A549 (cell line): ENCODE measurements at regions not wholly inside any gene's neighbourhood (a gene's known extent, or its start where the extent isn't known, plus 50 kb on each side); places are given as distances from the start of the nearest gene placed in this dataset.

ENCODE experiments used
- ATAC-seq, 2 experiments: fragments of 200-7000 bp in 1 of 2; fragments of >200 bp in 1 of 2; cut with Nextera tagmentation in 1 of 2; cut with Tn5 transposase in 1 of 2; 3 replicates each; pipeline versions ENCODE4 v1.8.0 to v1.9.1; 2018 to 2020; ENCODE audit warnings: mild to moderate bottlenecking in 1 of 2, moderate library complexity in 1 of 2
- CTCF ChIA-PET: fragments of 300-600 bp; sonication (Branson Sonifier 250); formaldehyde crosslinking; extraction: SDS; loops from one replicate; lab custom pipeline; 2021; ENCODE audit warnings: antibody characterized with exemption, inconsistent platforms; lab: Yijun Ruan, JAX
- POLR2A ChIA-PET: fragments of 350-600 bp; formaldehyde crosslinking; extraction: SDS; loops from one replicate; lab custom pipeline; 2021; ENCODE audit warnings: antibody characterized with exemption, inconsistent platforms; lab: Yijun Ruan, JAX
- DNase-seq, 2 experiments: peaks; one replicate each; pipeline versions ENCODE4 v3.0.0 to v3.0.0-alpha.2; 2011 to 2016; ENCODE audit warnings: low read depth in 1 of 2, low spot score in 1 of 2
- FAIRE-seq: peaks from 2 replicates; lab custom pipeline; 2011; peaks lifted over from hg19 to GRCh38; lab: Jason Lieb, UNC
- H3K27ac ChIP-seq, 2 experiments: fragments of >200 bp; sonication (Bioruptor Twin); formaldehyde crosslinking; 3 replicates each; pipeline ENCODE4 v1.5.1; 2016 to 2017
- H3K4me1 ChIP-seq: fragments of >200 bp; sonication (Bioruptor Twin); formaldehyde crosslinking; 3 replicates; pipeline ENCODE4 v1.6.1; 2016
- H3K4me2 ChIP-seq: fragments of >200 bp; sonication (Bioruptor Twin); formaldehyde crosslinking; 3 replicates; pipeline ENCODE4 v1.6.1; 2016
- H3K4me3 ChIP-seq: fragments of >200 bp; sonication (Bioruptor Twin); formaldehyde crosslinking; 3 replicates; pipeline ENCODE4 v1.5.1; 2016
- H3K9me3 ChIP-seq: fragments of >200 bp; sonication (Bioruptor Twin); formaldehyde crosslinking; 3 replicates; pipeline ENCODE4 v1.6.1; 2016
- BHLHE40 ChIP-seq: IDR thresholded peaks from 2 replicates; pipeline ENCODE4 v1.6.1; 2012; ENCODE audit warnings: low read depth, low read length, inconsistent platforms
- CBX8 ChIP-seq: fragments of 200-600 bp; sonication (generic); IDR thresholded peaks from 2 replicates; pipeline ENCODE4 v1.6.1; 2016
- CEBPB ChIP-seq, 2 experiments: fragments of >200 bp in 1 of 2; sonication (Bioruptor Twin) in 1 of 2; formaldehyde crosslinking in 1 of 2; IDR thresholded peaks; 2 replicates each; pipeline ENCODE4 v1.6.1; 2012 to 2016
- ESRRA ChIP-seq: fragments of 150-350 bp; IDR thresholded peaks from 2 replicates; pipeline ENCODE4 v1.6.1; 2014; ENCODE audit warnings: mild to moderate bottlenecking, low read length, borderline replicate concordance
- JUNB ChIP-seq: fragments of >200 bp; sonication (Bioruptor Twin); formaldehyde crosslinking; IDR thresholded peaks from 2 replicates; pipeline ENCODE4 v1.6.1; 2016
- MAFK ChIP-seq: fragments of 450-650 bp; IDR thresholded peaks from 2 replicates; pipeline ENCODE4 v1.6.1; 2014; ENCODE audit not compliant: partially characterized antibody
- MYC ChIP-seq: IDR thresholded peaks from 2 replicates; pipeline ENCODE4 v1.6.1; 2012; ENCODE audit warnings: mild to moderate bottlenecking, inconsistent platforms, low read length, improper control_type of control experiment, borderline replicate concordance
- PBX3 ChIP-seq: IDR thresholded peaks from 2 replicates; pipeline ENCODE4 v1.6.1; 2012
- REST ChIP-seq: fragments of 200-600 bp; sonication (generic); IDR thresholded peaks from 2 replicates; pipeline ENCODE4 v1.6.1; 2016; ENCODE audit warnings: antibody characterized with exemption, mild to moderate bottlenecking, moderate library complexity
- RFX5 ChIP-seq: fragments of 450-650 bp; IDR thresholded peaks from 2 replicates; pipeline ENCODE4 v1.7.1; 2014; ENCODE audit warnings: antibody characterized with exemption, mild to moderate bottlenecking, moderate library complexity
- RNF2 ChIP-seq: fragments of 200-600 bp; sonication (generic); IDR thresholded peaks from 2 replicates; pipeline ENCODE4 v1.6.1; 2016; ENCODE audit warnings: low read depth, mild to moderate bottlenecking, antibody characterized with exemption, moderate library complexity, borderline replicate concordance
- SMC3 ChIP-seq: fragments of >200 bp; sonication (Bioruptor Twin); formaldehyde crosslinking; IDR thresholded peaks from 3 replicates; pipeline ENCODE4 v1.6.1; 2018; ENCODE audit warnings: inconsistent platforms
- WGBS: methylation state at CpG from one replicate; pipeline ENCODE4 v1.1.6; 2017; ENCODE audit errors: missing lambda C conversion rate; 5-methylcytosine and 5-hydroxymethylcytosine counted together
- TF ChIP-seq, protein P1 (sequence below): fragments of 250-450 bp; sonication (Bioruptor Pico); IDR thresholded peaks from 2 replicates; pipeline ENCODE4 v1.5.0; 2021; ENCODE audit warnings: mild to moderate bottlenecking, moderate library complexity, borderline replicate concordance

DNA sequence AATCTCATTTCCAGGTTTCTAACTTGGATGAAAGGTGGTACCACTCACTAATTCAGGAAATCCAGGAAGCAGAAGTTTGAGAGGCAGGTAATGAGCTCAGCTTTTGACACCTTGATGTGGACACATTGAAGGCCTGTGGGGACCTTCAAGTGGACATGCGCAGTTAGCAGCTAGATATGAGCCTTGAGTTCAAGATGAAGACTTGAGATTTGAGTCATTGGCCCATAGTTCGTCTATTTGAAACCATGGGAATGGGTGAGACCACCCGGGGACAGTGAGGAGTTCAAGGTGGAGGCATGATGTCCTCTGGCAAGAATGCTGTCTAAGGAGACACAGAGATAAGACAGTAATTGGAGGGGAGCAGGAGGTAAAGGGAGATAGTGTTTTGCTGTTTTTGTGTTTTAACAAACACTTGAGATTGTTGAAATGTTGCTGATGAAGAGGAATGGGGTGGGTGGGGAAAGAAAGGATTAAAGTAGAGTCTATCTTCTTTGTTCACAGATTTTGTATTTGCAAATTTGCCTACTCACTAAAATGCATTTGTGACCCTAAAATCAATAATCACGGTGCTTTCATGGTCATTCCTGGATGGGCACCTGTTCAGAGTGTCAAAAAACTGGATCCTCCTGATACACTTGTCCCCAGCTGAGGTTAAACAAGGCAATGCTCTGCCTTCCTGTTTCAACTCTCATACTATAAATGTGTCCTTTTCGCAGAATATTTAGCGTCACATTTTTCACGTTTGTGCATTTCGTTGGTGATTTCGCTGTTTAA, 69.5 kb upstream of the PLXNC1 start (continued):
- TF ChIP-seq REST: no peak
- no peak for TF ChIP-seq RFX5
- TF ChIP-seq SMC3: no peak
- TF ChIP-seq JUNB: no peak

- Histone ChIP-seq H3K4me3 (no peak overlapping the region), H3K27ac (no peak overlapping the region), H3K4me1 (peaks cover 8% of the 10 kb centered on the region; the same call in 1 of the 3 replicates), H3K4me2 (no peak overlapping the region)
- CTCF ChIA-PET: interaction anchor here (12.7 kb wide), 1 partner anchor 21 kb away, joined by 103 read pairs; no protein-coding TSS in a partner anchor
- 86% methylated on average over 7 of the region's 7 CpGs for WGBS
- no peak for DNase-seq
- POLR2A ChIA-PET: no interaction called here
- no peak for FAIRE-seq
- TF ChIP-seq MYC (no peak), CEBPB (IDR thresholded peaks at IDR 0.05) (peak; percentile 74 to 76; a peak in 3 of 4 replicates), RNF2 (no peak)
- TF ChIP-seq, protein P1, sequence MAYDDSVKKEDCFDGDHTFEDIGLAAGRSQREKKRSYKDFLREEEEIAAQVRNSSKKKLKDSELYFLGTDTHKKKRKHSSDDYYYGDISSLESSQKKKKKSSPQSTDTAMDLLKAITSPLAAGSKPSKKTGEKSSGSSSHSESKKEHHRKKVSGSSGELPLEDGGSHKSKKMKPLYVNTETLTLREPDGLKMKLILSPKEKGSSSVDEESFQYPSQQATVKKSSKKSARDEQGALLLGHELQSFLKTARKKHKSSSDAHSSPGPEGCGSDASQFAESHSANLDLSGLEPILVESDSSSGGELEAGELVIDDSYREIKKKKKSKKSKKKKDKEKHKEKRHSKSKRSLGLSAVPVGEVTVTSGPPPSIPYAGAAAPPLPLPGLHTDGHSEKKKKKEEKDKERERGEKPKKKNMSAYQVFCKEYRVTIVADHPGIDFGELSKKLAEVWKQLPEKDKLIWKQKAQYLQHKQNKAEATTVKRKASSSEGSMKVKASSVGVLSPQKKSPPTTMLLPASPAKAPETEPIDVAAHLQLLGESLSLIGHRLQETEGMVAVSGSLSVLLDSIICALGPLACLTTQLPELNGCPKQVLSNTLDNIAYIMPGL (CRISPR knock-in tag): no peak
- TF ChIP-seq, all 56 proteins: peak for 1
- H3K9me3 ChIP-seq: peaks cover 1% of the 10 kb centered on the region; the same call in 1 of the 3 replicates
- ATAC-seq: no peak
These were observed 68.6 kb upstream of the PLXNC1 start for GRCh38 chr12:94079566-94080340.

- ATAC-seq: no peak
These were observed 67.9 kb upstream of the PLXNC1 start for GRCh38 chr12:94080341-94081009.

More at GRCh38 chr12:94080341-94081009, 67.9 kb upstream of the PLXNC1 start:
- TF ChIP-seq CEBPB (IDR thresholded peaks at IDR 0.05) (no peak), ESRRA (no peak), PBX3 (no peak), BHLHE40 (no peak), CBX8 (no peak), RNF2 (no peak), MYC (no peak), REST (no peak), MAFK (no peak)
- TF ChIP-seq, protein P1 (CRISPR knock-in tag): no peak
- TF ChIP-seq, all 56 proteins: peak for 0
- Histone ChIP-seq H3K9me3 (peaks cover 8% of the 10 kb centered on the region; the same call in 1 of the 3 replicates), H3K4me3 (no peak overlapping the region), H3K4me2 (no peak overlapping the region), H3K4me1 (peaks cover 5% of the 10 kb centered on the region; the same call in 1 of the 3 replicates), H3K27ac (no peak overlapping the region)
- ChIA-PET CTCF (interaction anchor here (1.2 to 12.7 kb wide), 3 partner anchors 8 to 241 kb away, joined by 3 to 103 read pairs (median 4); no protein-coding TSS in a partner anchor), POLR2A (no interaction called here)
- WGBS: 62% methylated on average over 3 of the region's 3 CpGs
- DNase-seq (no peak), FAIRE-seq (no peak)
